GM12878 (cell line): ENCODE measurements at regions not wholly inside any gene's neighbourhood (a gene's known extent, or its start where the extent isn't known, plus 50 kb on each side); places are given as distances from the start of the nearest gene placed in this dataset.

Source experiments
- ATAC-seq: fragments of 200-7000 bp; cut with Tn5 transposase; 3 replicates; pipeline ENCODE4 v1.9.1; 2020; ENCODE audit warnings: mild to moderate bottlenecking, moderate library complexity
- BruUV-seq: library from RNA; stranded (reverse); fragments of 400-500 nt; replicated peaks from 2 replicates; lab custom pipeline; 2021; lab: Mats Ljungman, UMichigan
- CTCF ChIA-PET: fragments of 300-600 bp; sonication (Branson Sonifier 250); formaldehyde crosslinking; extraction: SDS; loops from one replicate; lab custom pipeline; 2021; ENCODE audit warnings: inconsistent platforms; lab: Yijun Ruan, JAX
- POLR2A ChIA-PET: fragments of 350-600 bp; formaldehyde crosslinking; extraction: SDS; loops from one replicate; lab custom pipeline; 2021; ENCODE audit warnings: inconsistent platforms; lab: Charles Lee
- RAD21 ChIA-PET: fragments of 300-600 bp; sonication (Branson Sonifier 250); formaldehyde crosslinking; loops from one replicate; lab custom pipeline; 2023; ENCODE audit warnings: antibody characterized with exemption; ENCODE audit not compliant: unreplicated experiment; lab: Charles Lee
- SMC1A ChIA-PET: fragments of 300-600 bp; sonication (Branson Sonifier 250); formaldehyde crosslinking; loops from one replicate; lab custom pipeline; 2023; ENCODE audit not compliant: unreplicated experiment, uncharacterized antibody; lab: Charles Lee
- DNase-seq: peaks from one replicate; pipeline ENCODE4 v3.0.0-alpha.2; 2011; ENCODE audit warnings: low read depth, low spot score
- FAIRE-seq: peaks from 3 replicates; lab custom pipeline; 2011; peaks lifted over from hg19 to GRCh38; lab: Jason Lieb, UNC
- H2AFZ ChIP-seq: 2 replicates; pipeline ENCODE4 v1.6.0; 2011; ENCODE audit warnings: low read depth, low read length, control low read depth; ENCODE audit not compliant: control insufficient read depth
- H3K27ac ChIP-seq: 2 replicates; pipeline ENCODE4 v1.5.1; 2011; ENCODE audit warnings: control low read depth; ENCODE audit not compliant: control insufficient read depth, insufficient read depth
- H3K27me3 ChIP-seq, 2 experiments: replicated peaks in 1 of 2; 2 replicates each; pipeline versions ENCODE4 v1.6.0 to v1.6.1; 2011; ENCODE audit warnings: low read length in 1 of 2; ENCODE audit not compliant: control insufficient read depth in 2 of 2, insufficient read depth in 2 of 2
- H3K36me3 ChIP-seq, 2 experiments: 2 replicates each; pipeline ENCODE4 v1.5.1; 2011; ENCODE audit warnings: low read length in 1 of 2; ENCODE audit not compliant: control insufficient read depth in 2 of 2, insufficient read depth in 2 of 2
- H3K4me1 ChIP-seq: 2 replicates; pipeline ENCODE4 v1.6.1; 2011; ENCODE audit warnings: mild to moderate bottlenecking, low read length, moderate library complexity, mixed read lengths; ENCODE audit not compliant: control insufficient read depth, insufficient read depth
- H3K4me2 ChIP-seq: 2 replicates; pipeline ENCODE4 v1.6.0; 2011; ENCODE audit warnings: control low read depth; ENCODE audit not compliant: control insufficient read depth, insufficient read depth
- H3K4me3 ChIP-seq: fragments of 200-600 bp; sonication (generic); 2 replicates; pipeline ENCODE4 v1.5.1; 2016
- H3K79me2 ChIP-seq: 2 replicates; pipeline ENCODE4 v1.6.0; 2011; ENCODE audit warnings: low read length; ENCODE audit not compliant: control insufficient read depth, insufficient read depth
- H3K9ac ChIP-seq: 2 replicates; pipeline ENCODE4 v1.8.0; 2011; ENCODE audit warnings: low read length, control low read depth, mixed read lengths; ENCODE audit not compliant: control insufficient read depth, insufficient read depth
- H3K9me3 ChIP-seq: replicated peaks from 3 replicates; pipeline ENCODE4 v1.5.1; 2011; ENCODE audit warnings: mild to moderate bottlenecking, low read length; ENCODE audit not compliant: control insufficient read depth, insufficient read depth
- H4K20me1 ChIP-seq: 2 replicates; pipeline ENCODE4 v1.6.0; 2011; ENCODE audit not compliant: control insufficient read depth, insufficient read depth
- BCL11A ChIP-seq: IDR thresholded peaks from 2 replicates; pipeline ENCODE4 v1.6.1; 2011; ENCODE audit warnings: low read depth, low read length
- CHD1 ChIP-seq: IDR thresholded peaks from 2 replicates; pipeline ENCODE4 v1.6.1; 2012; ENCODE audit warnings: low read depth, low read length, improper control_type of control experiment
- CHD2 ChIP-seq: IDR thresholded peaks from 2 replicates; pipeline ENCODE4 v1.6.1; 2011; ENCODE audit warnings: low read depth, low read length, improper control_type of control experiment, borderline replicate concordance
- FOXK2 ChIP-seq: fragments of 450-650 bp; IDR thresholded peaks from 2 replicates; pipeline ENCODE4 v1.6.1; 2017; ENCODE audit warnings: mild to moderate bottlenecking, moderate library complexity
- KLF5 ChIP-seq: fragments of 450-650 bp; IDR thresholded peaks from 2 replicates; pipeline ENCODE4 v1.6.1; 2014; ENCODE audit warnings: mild to moderate bottlenecking; ENCODE audit not compliant: partially characterized antibody
- ZNF207 ChIP-seq: fragments of 450-650 bp; IDR thresholded peaks from 2 replicates; pipeline ENCODE4 v1.6.1; 2014; ENCODE audit warnings: antibody characterized with exemption, mild to moderate bottlenecking, borderline replicate concordance
- WGBS: methylation state at CpG from one replicate; pipeline ENCODE4 v1.1.6; 2016; ENCODE audit warnings: low lambda C conversion rate; ENCODE audit not compliant: insufficient replicate concordance, insufficient coverage; ENCODE audit errors: missing lambda C conversion rate; 5-methylcytosine and 5-hydroxymethylcytosine counted together
- in situ Hi-C: fragments of 300-500 bp; cut with MboI; formaldehyde crosslinking; loops from 9 replicates; pipeline ENCODE4 v1.14.3; 2018; ENCODE audit warnings: mixed read lengths
- intact Hi-C: fragments of 100-400 bp; cut with micrococcal nuclease; formaldehyde crosslinking; loops from one replicate; pipeline ENCODE4 v1.14.2; 2022; ENCODE audit not compliant: unreplicated experiment
- TF ChIP-seq, protein P1 (sequence below): fragments of 450-650 bp; IDR thresholded peaks from 2 replicates; pipeline ENCODE4 v1.6.1; 2017; ENCODE audit warnings: mild to moderate bottlenecking, moderate library complexity
- TF ChIP-seq, protein P2 (sequence below): fragments of 450-650 bp; formaldehyde crosslinking; IDR thresholded peaks from 2 replicates; pipeline ENCODE4 v1.5.0; 2022; ENCODE audit warnings: mild to moderate bottlenecking, missing genetic modification characterization

DNA sequence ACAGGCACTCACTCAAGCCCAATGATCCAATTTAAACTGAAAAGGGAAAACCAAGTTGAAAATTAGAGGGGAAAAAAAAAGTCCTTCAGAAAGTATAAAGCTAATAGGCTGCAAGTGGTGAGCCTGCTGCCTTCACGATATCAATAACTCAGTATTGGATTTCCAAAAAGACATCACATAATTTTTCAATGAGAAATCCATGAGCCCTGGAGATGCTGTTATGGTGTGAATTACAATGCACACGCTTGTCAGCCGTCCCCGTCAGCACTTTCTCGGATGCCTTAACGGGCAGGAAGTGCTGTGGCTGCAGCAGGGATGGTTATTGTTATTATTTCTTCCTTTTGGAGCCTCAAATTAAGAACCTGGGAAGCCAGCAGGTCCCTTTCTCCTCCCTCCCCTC, 138.5 kb downstream of the DHX35 start:
- CTCF ChIA-PET: no interaction called here
- Histone ChIP-seq H3K27me3 (peaks cover 2% of the 10 kb centered on the region in 2 experiments; a peak in 2 of 4 replicates), H3K9ac (no peak overlapping the region), H3K27ac (no peak overlapping the region), H3K4me2 (no peak overlapping the region), H3K4me1 (no peaks in the 10 kb centered on the region), H3K9me3 (no peaks in the 10 kb centered on the region; the same call in 2 of the 3 replicates), H4K20me1 (no peaks in the 10 kb centered on the region), H3K4me3 (no peak overlapping the region), H3K79me2 (no peaks in the 10 kb centered on the region), H2AFZ (no peak overlapping the region), H3K36me3 (no peaks in the 10 kb centered on the region)
- in situ Hi-C loops (no loop called here), intact Hi-C loops (no loop called here)
- RAD21 ChIA-PET: no interaction called here
- SMC1A ChIA-PET: no interaction called here
- WGBS: 18% methylated on average over 6 of the region's 6 CpGs
- no TSS peak for BruUV-seq
- DNase-seq (no peak), ATAC-seq (no peak), FAIRE-seq (no peak)
- POLR2A ChIA-PET: no interaction called here
- TF ChIP-seq BCL11A: no peak
- TF ChIP-seq, protein P1, sequence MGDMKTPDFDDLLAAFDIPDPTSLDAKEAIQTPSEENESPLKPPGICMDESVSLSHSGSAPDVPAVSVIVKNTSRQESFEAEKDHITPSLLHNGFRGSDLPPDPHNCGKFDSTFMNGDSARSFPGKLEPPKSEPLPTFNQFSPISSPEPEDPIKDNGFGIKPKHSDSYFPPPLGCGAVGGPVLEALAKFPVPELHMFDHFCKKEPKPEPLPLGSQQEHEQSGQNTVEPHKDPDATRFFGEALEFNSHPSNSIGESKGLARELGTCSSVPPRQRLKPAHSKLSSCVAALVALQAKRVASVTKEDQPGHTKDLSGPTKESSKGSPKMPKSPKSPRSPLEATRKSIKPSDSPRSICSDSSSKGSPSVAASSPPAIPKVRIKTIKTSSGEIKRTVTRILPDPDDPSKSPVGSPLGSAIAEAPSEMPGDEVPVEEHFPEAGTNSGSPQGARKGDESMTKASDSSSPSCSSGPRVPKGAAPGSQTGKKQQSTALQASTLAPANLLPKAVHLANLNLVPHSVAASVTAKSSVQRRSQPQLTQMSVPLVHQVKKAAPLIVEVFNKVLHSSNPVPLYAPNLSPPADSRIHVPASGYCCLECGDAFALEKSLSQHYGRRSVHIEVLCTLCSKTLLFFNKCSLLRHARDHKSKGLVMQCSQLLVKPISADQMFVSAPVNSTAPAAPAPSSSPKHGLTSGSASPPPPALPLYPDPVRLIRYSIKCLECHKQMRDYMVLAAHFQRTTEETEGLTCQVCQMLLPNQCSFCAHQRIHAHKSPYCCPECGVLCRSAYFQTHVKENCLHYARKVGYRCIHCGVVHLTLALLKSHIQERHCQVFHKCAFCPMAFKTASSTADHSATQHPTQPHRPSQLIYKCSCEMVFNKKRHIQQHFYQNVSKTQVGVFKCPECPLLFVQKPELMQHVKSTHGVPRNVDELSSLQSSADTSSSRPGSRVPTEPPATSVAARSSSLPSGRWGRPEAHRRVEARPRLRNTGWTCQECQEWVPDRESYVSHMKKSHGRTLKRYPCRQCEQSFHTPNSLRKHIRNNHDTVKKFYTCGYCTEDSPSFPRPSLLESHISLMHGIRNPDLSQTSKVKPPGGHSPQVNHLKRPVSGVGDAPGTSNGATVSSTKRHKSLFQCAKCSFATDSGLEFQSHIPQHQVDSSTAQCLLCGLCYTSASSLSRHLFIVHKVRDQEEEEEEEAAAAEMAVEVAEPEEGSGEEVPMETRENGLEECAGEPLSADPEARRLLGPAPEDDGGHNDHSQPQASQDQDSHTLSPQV: no peak
- TF ChIP-seq CHD2: no peak

DNA sequence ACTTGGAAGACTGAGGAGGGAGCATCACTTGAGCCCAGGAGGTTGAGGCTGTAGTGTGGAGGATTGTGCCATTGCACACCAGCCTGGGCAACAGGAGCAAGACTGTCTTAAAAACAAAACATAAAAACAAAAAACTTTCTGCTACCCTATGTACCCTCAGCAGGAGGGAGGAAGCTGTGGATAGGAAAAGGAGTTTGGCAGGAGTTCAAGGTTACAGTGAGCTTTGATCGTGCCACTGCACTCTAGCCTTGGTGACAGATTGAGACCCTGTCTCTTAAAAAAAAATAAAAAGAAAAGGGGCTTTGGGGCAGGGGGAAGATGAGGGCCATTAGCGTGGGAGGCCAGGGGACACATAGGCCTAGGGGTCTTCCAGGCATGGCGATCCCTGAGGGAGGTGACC, 135.7 kb downstream of the DHX35 start:
- intact Hi-C loops (no loop called here), in situ Hi-C loops (no loop called here)
- Histone ChIP-seq H4K20me1 (no peaks in the 10 kb centered on the region), H3K9ac (no peak overlapping the region), H3K79me2 (no peaks in the 10 kb centered on the region), H3K9me3 (no peaks in the 10 kb centered on the region), H2AFZ (no peak overlapping the region), H3K4me1 (no peaks in the 10 kb centered on the region), H3K36me3 (no peaks in the 10 kb centered on the region), H3K4me2 (no peak overlapping the region), H3K27me3 (peaks cover 2 to 3% of the 10 kb centered on the region in 2 experiments; a peak in 3 of 4 replicates), H3K4me3 (no peak overlapping the region), H3K27ac (no peak overlapping the region)
- ChIA-PET CTCF (no interaction called here), SMC1A (no interaction called here), RAD21 (no interaction called here), POLR2A (no interaction called here)
- BruUV-seq: no TSS peak
- ATAC-seq (no peak), FAIRE-seq (no peak), DNase-seq (no peak)
- 0% methylated on average over 3 of the region's 3 CpGs for WGBS
- TF ChIP-seq CHD1 (no peak), FOXK2 (no peak), KLF5 (no peak), ZNF207 (no peak)
- TF ChIP-seq, protein P2, sequence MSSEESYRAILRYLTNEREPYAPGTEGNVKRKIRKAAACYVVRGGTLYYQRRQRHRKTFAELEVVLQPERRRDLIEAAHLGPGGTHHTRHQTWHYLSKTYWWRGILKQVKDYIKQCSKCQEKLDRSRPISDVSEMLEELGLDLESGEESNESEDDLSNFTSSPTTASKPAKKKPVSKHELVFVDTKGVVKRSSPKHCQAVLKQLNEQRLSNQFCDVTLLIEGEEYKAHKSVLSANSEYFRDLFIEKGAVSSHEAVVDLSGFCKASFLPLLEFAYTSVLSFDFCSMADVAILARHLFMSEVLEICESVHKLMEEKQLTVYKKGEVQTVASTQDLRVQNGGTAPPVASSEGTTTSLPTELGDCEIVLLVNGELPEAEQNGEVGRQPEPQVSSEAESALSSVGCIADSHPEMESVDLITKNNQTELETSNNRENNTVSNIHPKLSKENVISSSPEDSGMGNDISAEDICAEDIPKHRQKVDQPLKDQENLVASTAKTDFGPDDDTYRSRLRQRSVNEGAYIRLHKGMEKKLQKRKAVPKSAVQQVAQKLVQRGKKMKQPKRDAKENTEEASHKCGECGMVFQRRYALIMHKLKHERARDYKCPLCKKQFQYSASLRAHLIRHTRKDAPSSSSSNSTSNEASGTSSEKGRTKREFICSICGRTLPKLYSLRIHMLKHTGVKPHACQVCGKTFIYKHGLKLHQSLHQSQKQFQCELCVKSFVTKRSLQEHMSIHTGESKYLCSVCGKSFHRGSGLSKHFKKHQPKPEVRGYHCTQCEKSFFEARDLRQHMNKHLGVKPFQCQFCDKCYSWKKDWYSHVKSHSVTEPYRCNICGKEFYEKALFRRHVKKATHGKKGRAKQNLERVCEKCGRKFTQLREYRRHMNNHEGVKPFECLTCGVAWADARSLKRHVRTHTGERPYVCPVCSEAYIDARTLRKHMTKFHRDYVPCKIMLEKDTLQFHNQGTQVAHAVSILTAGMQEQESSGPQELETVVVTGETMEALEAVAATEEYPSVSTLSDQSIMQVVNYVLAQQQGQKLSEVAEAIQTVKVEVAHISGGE: no peak
